GM12864 (cell line): ENCODE measurements at regions not wholly inside any gene's neighbourhood (a gene's known extent, or its start where the extent isn't known, plus 50 kb on each side); places are given as distances from the start of the nearest gene placed in this dataset.

Source experiments
- DNase-seq: peaks from one replicate; pipeline ENCODE4 v3.0.0-alpha.2; 2011; ENCODE audit warnings: low read depth
- H3K4me3 ChIP-seq: 2 replicates; pipeline ENCODE4 v1.5.1; 2011; ENCODE audit warnings: mild to moderate bottlenecking, low read depth, low read length, control low read depth
- CTCF ChIP-seq: IDR thresholded peaks from 2 replicates; pipeline ENCODE4 v1.5.1; 2011; ENCODE audit warnings: low read depth, mild to moderate bottlenecking, moderate library complexity, low read length, control low read depth, inconsistent platforms; ENCODE audit errors: missing control alignments

DNA sequence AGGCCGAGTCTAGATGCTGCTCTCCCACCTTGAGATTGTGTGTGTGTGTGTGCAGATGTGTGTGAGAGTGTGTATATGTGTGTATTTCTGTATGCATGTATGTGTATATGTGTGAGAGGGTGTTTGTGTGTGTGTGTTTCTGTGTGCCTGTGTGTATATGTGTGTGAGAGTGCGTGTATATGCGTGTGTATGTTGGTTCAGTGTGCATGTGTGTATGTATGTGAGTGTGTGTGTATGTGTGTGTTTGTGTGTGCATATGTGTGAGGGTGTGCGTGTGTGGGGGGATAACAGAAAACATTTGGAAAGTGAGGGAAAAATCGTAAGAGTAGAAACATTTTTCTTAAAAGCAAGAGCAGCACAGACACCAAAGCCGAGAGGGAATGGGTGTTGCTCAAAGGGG, 309.1 kb downstream of the NDUFA10 start:
- no peak for DNase-seq
- no peak for TF ChIP-seq CTCF
- no peak overlapping the region for H3K4me3 ChIP-seq

DNA sequence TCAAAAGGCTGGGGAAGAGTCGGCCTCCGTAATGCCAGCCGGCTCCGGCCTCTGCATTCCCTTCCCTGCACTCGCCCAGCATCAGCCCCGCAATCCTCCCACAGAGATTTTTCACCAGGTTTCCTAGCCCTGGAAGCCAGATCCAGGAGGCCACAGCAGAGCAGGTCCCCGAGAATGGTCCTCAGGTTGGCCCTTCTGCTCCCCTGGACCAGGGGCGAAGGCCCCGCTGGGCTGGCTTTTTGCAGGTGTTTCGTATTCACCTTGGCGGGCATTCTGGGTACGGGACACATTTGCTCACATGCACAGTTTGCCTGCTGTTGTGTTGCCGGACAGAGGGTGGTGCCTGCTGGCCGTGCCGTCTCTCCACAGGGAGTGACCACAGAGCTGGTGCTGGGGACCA, 309.5 kb downstream of the NDUFA10 start:
- DNase-seq = no peak
- no peak overlapping the region for H3K4me3 ChIP-seq
- no peak for TF ChIP-seq CTCF

GRCh38 chr2:239715202-239715601, 309.9 kb downstream of the NDUFA10 start:
- H3K4me3 ChIP-seq = no peak overlapping the region
- TF ChIP-seq CTCF = no peak
- DNase-seq = no peak

DNA sequence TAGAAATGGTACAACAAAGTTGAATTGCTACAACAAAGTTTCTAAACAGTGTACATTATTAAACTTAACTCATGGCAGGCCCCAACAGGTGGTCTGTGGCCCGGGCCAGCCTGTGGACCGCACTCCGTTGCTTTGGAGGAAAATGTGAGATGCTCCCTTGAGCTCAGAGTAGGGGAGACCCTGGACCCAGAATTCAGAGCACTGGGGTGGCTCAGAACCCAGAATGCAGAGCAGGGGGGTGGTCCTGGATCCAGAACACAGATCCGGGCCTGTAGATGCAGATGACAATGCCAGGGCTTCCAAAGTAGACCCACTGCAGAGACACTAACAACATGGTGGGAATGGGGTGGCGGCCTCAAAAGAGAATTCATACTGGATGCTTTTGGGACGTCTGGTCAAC, 311.0 kb downstream of the NDUFA10 start:
- DNase-seq = no peak
- no peak for TF ChIP-seq CTCF
- no peak overlapping the region for H3K4me3 ChIP-seq

GRCh38 chr2:239712755-239713154, 311.9 kb upstream of the HDAC4 start:
- TF ChIP-seq CTCF = no peak
- DNase-seq = no peak
- no peak overlapping the region for H3K4me3 ChIP-seq

DNA sequence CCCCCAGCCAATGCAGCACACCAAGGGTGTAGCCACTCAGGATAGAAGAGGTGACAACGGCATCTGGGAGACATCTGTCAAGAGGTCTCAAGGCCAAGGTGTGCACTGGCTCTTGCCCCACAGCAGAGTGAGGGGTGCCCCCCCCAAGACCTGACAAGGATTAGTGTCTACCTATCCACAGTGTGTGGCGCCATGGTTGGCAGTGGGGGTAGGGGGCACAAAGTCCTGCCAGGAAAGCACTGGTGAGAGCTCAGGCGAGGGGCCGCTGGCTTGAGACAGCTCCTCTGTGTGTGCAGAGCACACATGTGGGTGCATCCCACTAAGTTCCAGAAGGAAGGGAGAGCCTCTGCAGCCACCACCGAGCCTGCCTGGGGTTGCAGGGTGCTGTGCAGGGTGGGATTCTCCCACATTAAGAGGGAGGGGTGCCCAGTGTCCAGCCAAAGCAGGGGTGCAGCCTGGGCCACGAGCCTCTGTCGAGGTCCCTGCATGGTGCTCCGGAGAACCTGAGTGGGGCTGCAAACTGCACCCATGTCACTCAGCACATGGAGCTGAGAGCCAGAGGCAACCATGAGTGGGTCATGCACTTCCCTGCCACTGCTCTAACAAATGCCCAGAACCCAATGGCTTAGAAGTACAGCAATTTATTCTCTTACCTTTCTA, 311.2 kb upstream of the HDAC4 start:
- DNase-seq = no peak
- no peak overlapping the region for H3K4me3 ChIP-seq
- no peak for TF ChIP-seq CTCF

DNA sequence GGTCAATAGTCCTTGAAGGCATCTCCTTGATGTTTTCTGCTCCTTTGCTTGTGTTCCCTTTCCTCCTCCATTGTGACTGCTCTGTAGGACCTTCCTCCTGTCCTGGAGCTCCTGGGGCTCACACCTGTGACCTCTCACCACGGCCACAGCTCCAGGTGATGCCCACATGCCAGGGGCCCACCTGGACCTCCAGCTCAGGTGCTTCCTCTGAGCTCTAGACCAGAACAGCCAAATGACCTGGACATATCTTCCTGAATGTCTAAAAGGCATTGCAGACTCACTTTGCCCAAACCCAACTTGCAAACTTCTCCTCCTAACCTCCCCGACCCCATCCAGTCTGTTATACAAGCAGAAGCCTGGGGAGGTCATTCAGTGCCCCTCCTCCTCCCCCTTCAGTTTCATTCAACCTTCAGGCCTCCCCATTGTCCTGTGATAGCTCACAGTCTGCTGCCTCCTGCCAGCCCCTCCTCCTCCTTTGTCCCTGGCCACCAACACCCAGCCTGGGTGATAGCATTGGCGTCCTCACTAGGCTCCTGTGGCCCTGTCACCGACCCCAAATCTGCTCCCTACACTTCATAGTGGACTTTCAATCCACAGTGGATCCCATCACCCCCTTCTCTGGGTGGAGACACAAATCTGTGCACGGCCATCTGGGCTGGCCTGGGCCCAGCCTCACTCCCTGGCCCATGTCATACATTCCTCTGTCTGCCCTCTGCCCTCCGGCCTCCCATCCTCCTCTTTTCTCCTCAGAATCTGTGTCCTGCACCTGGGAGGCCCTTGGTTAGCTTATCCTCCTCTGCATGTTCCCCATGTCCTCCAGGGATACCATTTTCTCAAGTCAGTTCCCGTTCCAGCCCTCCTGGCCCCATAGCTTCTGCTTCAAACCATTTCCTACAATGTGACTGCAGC, 310.4 kb upstream of the HDAC4 start:
- DNase-seq = no peak
- no peak for TF ChIP-seq CTCF
- no peak overlapping the region for H3K4me3 ChIP-seq
